ENCODE measurements at regions not wholly inside any gene's neighbourhood (a gene's known extent, or its start where the extent isn't known, plus 50 kb on each side); places are given as distances from the start of the nearest gene placed in this dataset.

DNA sequence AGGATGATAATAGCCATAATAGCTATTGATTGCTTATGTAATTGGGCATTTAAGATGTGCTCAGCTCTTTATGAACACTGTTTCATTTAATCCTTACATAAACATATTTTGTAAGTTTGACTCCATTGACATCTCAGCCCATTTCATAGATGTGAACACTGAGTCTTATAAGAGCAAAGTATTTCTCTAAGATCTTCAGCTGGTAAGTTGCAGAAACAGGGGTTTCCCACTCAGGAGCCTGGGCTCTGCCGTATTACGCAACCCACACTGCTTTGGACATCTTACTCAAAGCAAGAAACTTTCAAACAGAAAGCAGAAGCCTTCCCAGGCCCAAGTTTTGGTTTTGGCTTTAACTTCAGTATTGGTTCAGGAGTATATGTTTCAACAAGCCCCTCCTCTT, 705.1 kb downstream of the MED13L start:
- TF ChIP-seq EZH2 (IDR thresholded peaks at IDR 0.05; ENCODE audit: insufficient read depth, poor library complexity, severe bottlenecking) (no peak), EZH2phosphoT487 (IDR thresholded peaks at IDR 0.05; ENCODE audit: insufficient read depth, low read depth) (no peak)

Data from GM23248 (cell line).